Esophagus muscularis mucosa (tissue), 4 donors: ENCODE measurements at regions not wholly inside any gene's neighbourhood (a gene's known extent, or its start where the extent isn't known, plus 50 kb on each side); places are given as distances from the start of the nearest gene placed in this dataset.
"Not testable (repeated sequence)": the region's sequence is repeated elsewhere in the genome, so short reads cannot be mapped to it uniquely, and the experiment has no call there.

ENCODE experiments used
- DNase-seq: peaks from one replicate; pipeline ENCODE4 v3.0.0-alpha.2; 2017; ENCODE audit errors: extremely low spot score
- H3K27ac ChIP-seq, 4 donors: fragments of 200-600 bp; sonication (generic); replicated peaks in 1 of 4; 1 replicate in 3 of 4; 2 replicates in 1 of 4; pipeline ENCODE4 v1.5.1; 2016 to 2019; ENCODE audit warnings: mild to moderate bottlenecking in 1 of 4
- H3K27me3 ChIP-seq, 4 donors: fragments of 200-600 bp; sonication (generic); one replicate each; pipeline versions ENCODE4 v1.5.1 to v1.6.0; 2016 to 2019
- H3K36me3 ChIP-seq, 4 donors: fragments of 200-600 bp; sonication (generic); one replicate each; pipeline ENCODE4 v1.5.1; 2016 to 2019
- H3K4me1 ChIP-seq, 4 donors: fragments of 200-600 bp; sonication (generic); one replicate each; pipeline ENCODE4 v1.5.1; 2016 to 2019
- H3K4me3 ChIP-seq, 4 donors: fragments of 200-600 bp; sonication (generic); 1 replicate in 2 of 4; 2 replicates in 2 of 4; pipeline ENCODE4 v1.5.1; 2016 to 2019; ENCODE audit warnings: mild to moderate bottlenecking in 4 of 4, moderate library complexity in 1 of 4
- H3K9me3 ChIP-seq, 4 donors: fragments of 200-600 bp; sonication (generic); 1 replicate in 3 of 4; 2 replicates in 1 of 4; pipeline ENCODE4 v1.5.1; 2016 to 2019
- EP300 ChIP-seq: sonication (generic); formaldehyde crosslinking; IDR thresholded peaks from one replicate; pipeline ENCODE4 v1.6.1; 2017; ENCODE audit warnings: antibody characterized with exemption
- POLR2A ChIP-seq: fragments of 450-650 bp; IDR thresholded peaks from one replicate; pipeline ENCODE4 v1.6.1; 2017; ENCODE audit warnings: antibody characterized with exemption, moderate library complexity, mild to moderate bottlenecking, low read depth
- POLR2AphosphoS5 ChIP-seq, 2 donors: sonication (generic); formaldehyde crosslinking; IDR thresholded peaks; one replicate each; pipeline ENCODE4 v1.6.1; 2017; ENCODE audit warnings: antibody characterized with exemption in 2 of 2
- WGBS: methylation state at CpG from one replicate; pipeline ENCODE4 v1.1.5; 2018; 5-methylcytosine and 5-hydroxymethylcytosine counted together
- intact Hi-C: fragments of 100-400 bp; cut with DNase I; formaldehyde crosslinking; loops from one replicate; pipeline ENCODE4 v1.15.1; 2023
- TF ChIP-seq, protein P1 (sequence below), 3 experiments: fragments of 200-600 bp in 2 of 3; fragments of 450-650 bp in 1 of 3; sonication (generic) in 2 of 3; IDR thresholded peaks; one replicate each; pipeline ENCODE4 v1.5.1; 2017 to 2019; ENCODE audit warnings: antibody characterized with exemption in 3 of 3, mild to moderate bottlenecking in 2 of 3, moderate library complexity in 1 of 3

DNA sequence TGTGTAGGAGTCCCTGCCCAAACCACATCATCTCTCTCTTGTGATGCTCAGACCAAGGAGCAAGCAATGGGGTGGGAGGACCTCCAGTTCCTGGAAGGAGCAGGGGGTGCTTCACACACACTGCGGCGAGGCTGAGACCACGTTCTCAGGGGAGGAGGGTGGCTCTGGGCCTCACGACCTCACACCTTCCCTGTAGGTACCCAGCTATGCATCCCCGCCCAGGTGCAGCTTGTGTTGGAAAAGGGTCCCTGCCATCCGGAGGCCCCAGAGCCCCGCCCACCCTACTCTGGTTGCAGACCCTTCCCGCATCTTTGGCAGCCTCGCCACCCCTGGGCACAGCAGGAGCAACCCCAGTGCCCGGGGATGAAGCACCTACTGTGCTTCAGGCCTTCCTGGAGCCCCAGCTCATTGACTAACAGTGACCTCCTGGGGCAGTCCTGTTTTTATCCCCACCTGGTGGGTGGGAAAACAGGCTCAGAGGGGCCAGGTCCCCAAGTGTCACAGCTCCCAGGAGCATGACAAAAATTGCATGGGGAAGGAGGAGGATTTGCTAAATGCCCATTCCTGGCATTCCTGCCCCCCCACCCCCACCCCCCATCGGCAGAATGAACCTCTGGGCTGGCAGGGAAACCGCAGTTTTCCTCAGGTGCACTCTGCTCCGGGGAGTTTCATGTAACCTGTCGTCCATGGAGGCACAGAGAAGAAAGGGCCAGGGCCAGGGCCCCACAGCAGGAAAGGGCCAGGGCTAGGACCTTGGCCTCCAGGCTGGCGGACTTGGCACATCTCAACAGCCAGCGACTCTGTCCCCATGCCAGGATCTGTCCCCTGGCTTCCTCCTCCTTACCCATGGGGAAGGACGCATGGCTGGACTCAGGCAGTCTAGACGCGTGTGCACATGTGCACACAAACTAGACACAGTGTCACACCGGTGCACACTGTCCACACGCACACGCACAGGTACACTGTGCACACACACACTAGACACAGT lies 81.0 kb downstream of the IGLL1 start:
- H3K27ac ChIP-seq, result no peak overlapping the region
- 65% methylated on average over 12 of the region's 22 CpGs for WGBS
- peaks cover 0 to 6% (median 1%) of the 10 kb centered on the region in 4 donors for H3K4me1 ChIP-seq
- no peak for TF ChIP-seq POLR2A
- no peak for TF ChIP-seq EP300
- TF ChIP-seq POLR2AphosphoS5 (IDR thresholded peaks at IDR 0.05), result no peak
- TF ChIP-seq, protein P1, sequence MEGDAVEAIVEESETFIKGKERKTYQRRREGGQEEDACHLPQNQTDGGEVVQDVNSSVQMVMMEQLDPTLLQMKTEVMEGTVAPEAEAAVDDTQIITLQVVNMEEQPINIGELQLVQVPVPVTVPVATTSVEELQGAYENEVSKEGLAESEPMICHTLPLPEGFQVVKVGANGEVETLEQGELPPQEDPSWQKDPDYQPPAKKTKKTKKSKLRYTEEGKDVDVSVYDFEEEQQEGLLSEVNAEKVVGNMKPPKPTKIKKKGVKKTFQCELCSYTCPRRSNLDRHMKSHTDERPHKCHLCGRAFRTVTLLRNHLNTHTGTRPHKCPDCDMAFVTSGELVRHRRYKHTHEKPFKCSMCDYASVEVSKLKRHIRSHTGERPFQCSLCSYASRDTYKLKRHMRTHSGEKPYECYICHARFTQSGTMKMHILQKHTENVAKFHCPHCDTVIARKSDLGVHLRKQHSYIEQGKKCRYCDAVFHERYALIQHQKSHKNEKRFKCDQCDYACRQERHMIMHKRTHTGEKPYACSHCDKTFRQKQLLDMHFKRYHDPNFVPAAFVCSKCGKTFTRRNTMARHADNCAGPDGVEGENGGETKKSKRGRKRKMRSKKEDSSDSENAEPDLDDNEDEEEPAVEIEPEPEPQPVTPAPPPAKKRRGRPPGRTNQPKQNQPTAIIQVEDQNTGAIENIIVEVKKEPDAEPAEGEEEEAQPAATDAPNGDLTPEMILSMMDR (IDR thresholded peaks at IDR 0.05), result no peak
- no peaks in the 10 kb centered on the region for H3K9me3 ChIP-seq
- H3K4me3 ChIP-seq, result no peak overlapping the region
- intact Hi-C loops, result no loop called here
- no peaks in the 10 kb centered on the region for H3K36me3 ChIP-seq
- no peak for DNase-seq
- no peaks in the 10 kb centered on the region for H3K27me3 ChIP-seq

DNA sequence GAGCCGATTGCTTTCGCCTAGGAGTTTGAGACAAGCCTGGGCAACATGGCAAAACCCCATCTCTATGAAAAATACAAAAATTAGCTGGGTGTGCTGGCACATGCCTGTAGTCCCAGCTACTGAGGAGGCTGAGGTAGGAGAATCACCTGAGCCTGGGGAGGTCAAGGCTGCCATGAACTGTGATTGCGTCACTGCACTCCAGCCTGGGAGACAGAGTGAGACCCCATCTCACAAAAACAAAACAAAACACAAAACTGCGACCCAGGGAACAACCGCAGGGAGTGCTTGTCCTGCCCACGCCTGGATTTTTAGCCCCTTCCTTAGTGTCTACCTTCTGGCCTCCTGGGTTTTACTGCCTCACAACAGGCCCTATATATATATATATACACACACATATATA lies 82.2 kb downstream of the IGLL1 start:
- H3K4me1 ChIP-seq, H3K9me3 ChIP-seq, H3K4me3 ChIP-seq, intact Hi-C loops, H3K27me3 ChIP-seq, H3K36me3 ChIP-seq, DNase-seq, H3K27ac ChIP-seq: not testable (repeated sequence)
- WGBS, result 91% methylated on average over 5 of the region's 6 CpGs

DNA sequence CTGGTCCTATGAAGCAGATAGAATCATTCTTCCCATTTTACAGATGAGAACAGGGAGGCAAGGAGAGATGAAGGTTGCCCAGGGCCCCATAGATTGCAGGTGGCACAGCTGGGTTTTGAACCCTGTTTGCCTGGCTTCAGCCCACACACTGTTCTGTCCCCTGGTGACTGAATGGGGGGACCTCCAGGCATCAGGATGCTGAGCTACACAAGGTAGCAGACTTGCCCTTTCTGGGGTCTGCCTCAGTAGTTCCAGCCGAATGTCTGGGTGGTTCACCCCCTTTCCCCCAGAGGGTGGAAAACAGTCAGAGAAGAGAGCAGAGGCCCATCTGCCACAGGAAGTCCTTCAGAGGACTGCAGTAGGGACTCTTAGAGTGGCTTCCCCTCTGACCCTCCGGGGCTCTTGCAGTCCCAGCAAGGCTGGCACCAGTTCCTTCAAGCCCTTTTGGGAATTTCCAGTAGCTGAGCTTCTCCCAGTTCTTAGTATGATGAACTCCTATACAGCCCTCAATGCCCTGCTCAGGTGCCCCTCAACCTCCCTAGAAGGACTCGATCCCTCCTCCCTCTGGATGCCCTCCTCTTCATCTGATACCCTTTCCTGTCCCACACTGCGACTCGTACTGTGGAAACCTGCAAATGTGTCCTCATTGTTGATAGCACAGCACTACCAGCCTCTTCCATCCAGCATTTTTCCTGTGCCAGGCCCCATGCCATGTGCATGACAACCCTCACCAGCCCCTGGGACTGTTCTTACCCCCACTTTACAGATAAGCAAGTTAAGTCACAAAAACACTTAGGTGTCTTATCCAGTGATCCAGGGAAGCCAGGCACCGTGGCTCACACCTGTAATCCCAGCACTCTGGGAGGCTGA lies 82.8 kb downstream of the IGLL1 start:
- TF ChIP-seq, protein P1 (IDR thresholded peaks at IDR 0.05), result no peak
- TF ChIP-seq POLR2AphosphoS5 (IDR thresholded peaks at IDR 0.05), result no peak
- no peak for TF ChIP-seq EP300
- TF ChIP-seq POLR2A, result no peak

DNA sequence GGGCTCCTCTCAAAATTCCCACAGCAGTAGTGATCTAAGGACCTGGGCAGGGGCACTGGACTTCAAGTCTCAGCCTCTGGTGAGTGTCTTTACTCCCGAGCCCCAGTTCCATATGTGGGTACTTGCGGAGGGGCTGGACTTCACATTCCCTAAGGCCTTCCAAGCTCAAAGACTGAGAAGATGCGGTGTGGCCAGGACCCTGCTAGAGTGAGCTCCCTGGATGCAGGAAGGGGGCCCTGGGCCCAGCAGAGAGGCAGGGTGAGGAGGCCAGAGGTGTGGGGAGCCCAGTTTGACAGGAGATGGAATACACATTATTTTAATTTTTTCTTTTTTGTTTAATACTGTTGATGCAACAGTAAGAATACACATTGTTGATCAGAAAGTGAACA lies 83.7 kb downstream of the IGLL1 start:
- H3K27ac ChIP-seq, result no peak overlapping the region
- intact Hi-C loops, result no loop called here
- no peaks in the 10 kb centered on the region for H3K36me3 ChIP-seq
- TF ChIP-seq POLR2A (no peak), POLR2AphosphoS5 (IDR thresholded peaks at IDR 0.05) (no peak), EP300 (no peak)
- TF ChIP-seq, protein P1 (IDR thresholded peaks at IDR 0.05), result no peak
- H3K27me3 ChIP-seq, result no peaks in the 10 kb centered on the region
- no peaks in the 10 kb centered on the region for H3K4me1 ChIP-seq
- no peak for DNase-seq
- H3K4me3 ChIP-seq, result no peak overlapping the region
- WGBS, result 100% methylated on average over 2 of the region's 3 CpGs
- no peaks in the 10 kb centered on the region for H3K9me3 ChIP-seq

More for the DNA sequence above, 82.8 kb downstream of the IGLL1 start:
- no peak overlapping the region for H3K4me3 ChIP-seq
- DNase-seq, result no peak
- 77% methylated on average over 5 of the region's 6 CpGs for WGBS
- no peaks in the 10 kb centered on the region for H3K4me1 ChIP-seq
- intact Hi-C loops, result no loop called here
- H3K27me3 ChIP-seq, result no peaks in the 10 kb centered on the region
- H3K36me3 ChIP-seq, result no peaks in the 10 kb centered on the region
- no peak overlapping the region for H3K27ac ChIP-seq
- H3K9me3 ChIP-seq, result no peaks in the 10 kb centered on the region
